Chondrocyte (in vitro differentiated cells): ENCODE measurements at regions not wholly inside any gene's neighbourhood (a gene's known extent, or its start where the extent isn't known, plus 50 kb on each side); places are given as distances from the start of the nearest gene placed in this dataset.

Experiments
- DNase-seq: peaks from one replicate; pipeline ENCODE4 v3.0.0; 2021; ENCODE audit warnings: mixed read lengths, low spot score
- H3K27ac Mint-ChIP-seq: one replicate; pipeline ENCODE4 v1.8.0; 2021; ENCODE audit warnings: mild to moderate bottlenecking, moderate library complexity, mixed read lengths; ENCODE audit not compliant: unreplicated experiment
- H3K27me3 Mint-ChIP-seq: 2 replicates; pipeline ENCODE4 v1.8.0; 2021; ENCODE audit warnings: low read depth, mixed read lengths
- H3K36me3 Mint-ChIP-seq: 2 replicates; pipeline ENCODE4 v1.8.0; 2021; ENCODE audit warnings: low read depth, mixed read lengths
- H3K4me1 Mint-ChIP-seq: 2 replicates; pipeline ENCODE4 v1.8.0; 2021; ENCODE audit warnings: low read depth, mild to moderate bottlenecking, mixed read lengths
- H3K4me3 Mint-ChIP-seq: one replicate; pipeline ENCODE4 v1.8.0; 2021; ENCODE audit warnings: mild to moderate bottlenecking, moderate library complexity, mixed read lengths; ENCODE audit not compliant: unreplicated experiment
- H3K9me3 Mint-ChIP-seq: 2 replicates; pipeline ENCODE4 v1.8.0; 2021; ENCODE audit warnings: low read depth, mixed read lengths
- CTCF ChIP-seq: fragments of 200-600 bp; sonication (generic); IDR thresholded peaks from 2 replicates; pipeline ENCODE4 v1.5.0; 2021; ENCODE audit warnings: antibody characterized with exemption, mild to moderate bottlenecking, moderate library complexity

DNA sequence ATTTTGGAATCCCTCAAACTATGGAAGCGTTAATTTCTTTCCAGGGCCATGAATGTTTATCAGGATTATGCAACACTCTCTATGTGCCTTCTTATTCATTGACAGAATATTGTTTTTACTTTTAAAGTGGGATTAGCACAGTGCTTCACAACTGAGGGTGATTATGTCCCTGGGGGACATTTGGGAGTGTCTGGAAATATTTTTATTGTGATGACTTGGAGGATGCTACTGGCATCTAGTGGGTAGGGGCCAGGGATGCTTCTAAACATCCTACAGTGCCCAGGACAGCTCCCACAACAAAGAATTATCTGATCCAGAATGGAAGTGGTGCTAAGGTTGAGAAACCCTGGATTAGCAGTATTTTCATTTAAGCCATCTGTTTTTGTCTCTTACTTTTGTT is 338.5 kb upstream of the SOX5 start:
- no peak for DNase-seq
- no peaks in the 10 kb centered on the region for H3K36me3 Mint-ChIP-seq
- TF ChIP-seq CTCF: no peak
- H3K9me3 Mint-ChIP-seq: no peaks in the 10 kb centered on the region
- peaks cover 4% of the 10 kb centered on the region for H3K4me1 Mint-ChIP-seq
- no peak overlapping the region for H3K27ac Mint-ChIP-seq
- no peaks in the 10 kb centered on the region for H3K27me3 Mint-ChIP-seq
- H3K4me3 Mint-ChIP-seq: no peak overlapping the region

GRCh38 chr12:24285448-24285847 is 336.0 kb upstream of the SOX5 start:
- no peak for DNase-seq
- peaks cover 4% of the 10 kb centered on the region for H3K4me1 Mint-ChIP-seq
- no peak overlapping the region for H3K27ac Mint-ChIP-seq
- H3K4me3 Mint-ChIP-seq: no peak overlapping the region
- H3K36me3 Mint-ChIP-seq: no peaks in the 10 kb centered on the region
- no peak for TF ChIP-seq CTCF
- no peaks in the 10 kb centered on the region for H3K27me3 Mint-ChIP-seq
- no peaks in the 10 kb centered on the region for H3K9me3 Mint-ChIP-seq

DNA sequence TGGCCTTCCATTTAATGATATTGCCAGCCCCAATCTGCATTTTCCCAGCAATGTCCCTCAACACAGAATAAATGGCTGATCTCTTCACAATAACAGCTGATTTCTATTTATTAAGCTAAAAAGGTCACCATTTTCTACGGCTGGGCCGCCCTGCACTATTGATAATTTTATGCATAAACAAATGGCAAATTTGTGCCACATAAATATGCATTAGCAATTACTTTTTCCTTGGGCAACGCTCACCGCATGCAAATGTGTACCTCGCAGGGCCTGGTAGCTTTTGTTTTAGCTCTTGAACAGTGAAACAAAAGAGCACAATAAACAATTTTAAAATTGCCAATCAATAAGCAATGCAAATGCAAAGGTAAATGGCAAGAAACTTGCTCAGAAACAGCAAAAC is 331.9 kb upstream of the SOX5 start:
- no peaks in the 10 kb centered on the region for H3K36me3 Mint-ChIP-seq
- no peak for TF ChIP-seq CTCF
- H3K27ac Mint-ChIP-seq: no peak overlapping the region
- H3K4me3 Mint-ChIP-seq: no peak overlapping the region
- no peaks in the 10 kb centered on the region for H3K27me3 Mint-ChIP-seq
- no peaks in the 10 kb centered on the region for H3K9me3 Mint-ChIP-seq
- no peak for DNase-seq
- peaks cover 4% of the 10 kb centered on the region for H3K4me1 Mint-ChIP-seq

DNA sequence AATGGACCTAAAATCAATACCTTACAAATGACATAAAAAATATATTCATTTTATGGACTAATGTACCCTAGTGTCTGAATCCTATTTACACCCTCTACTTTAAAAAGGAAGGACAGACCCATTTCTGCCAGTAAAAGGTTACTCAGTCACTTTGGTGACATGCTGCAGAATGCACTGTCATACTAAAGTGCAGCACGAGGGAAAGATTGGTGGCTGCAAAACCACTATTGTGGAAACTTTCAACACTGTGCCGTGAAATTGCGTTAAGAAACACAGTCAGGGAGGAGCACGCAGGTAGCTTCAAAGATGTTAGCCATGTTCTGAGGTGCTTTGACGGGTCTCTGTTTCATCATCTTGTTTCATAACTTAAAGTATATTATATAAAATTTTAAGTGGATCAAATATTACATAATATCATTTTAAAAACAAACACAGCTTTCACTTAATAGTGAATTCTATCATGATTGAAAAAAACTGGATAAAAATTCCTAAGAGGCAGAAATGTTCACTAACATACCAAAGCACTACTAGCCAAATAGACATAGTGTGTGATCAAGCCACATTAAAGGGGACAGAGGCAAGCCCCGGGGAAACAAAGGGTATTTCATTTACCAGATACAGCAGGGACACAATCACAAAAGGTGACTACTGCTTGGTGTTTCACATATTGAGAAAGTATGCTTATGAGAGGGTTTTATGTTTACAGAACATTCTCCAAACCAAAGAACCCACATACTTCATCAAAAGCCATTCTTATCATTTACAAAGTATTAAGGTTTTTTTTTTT is 330.8 kb upstream of the SOX5 start:
- Mint-ChIP-seq H3K4me1 (peaks cover 2% of the 10 kb centered on the region), H3K27ac (no peak overlapping the region), H3K27me3 (no peaks in the 10 kb centered on the region), H3K36me3 (no peaks in the 10 kb centered on the region), H3K4me3 (no peak overlapping the region), H3K9me3 (no peaks in the 10 kb centered on the region)
- TF ChIP-seq CTCF: no peak
- no peak for DNase-seq

GRCh38 chr12:24278832-24279231 is 329.4 kb upstream of the SOX5 start:
- no peak for DNase-seq
- TF ChIP-seq CTCF: peak; percentile 73
- Mint-ChIP-seq H3K4me1 (no peaks in the 10 kb centered on the region), H3K9me3 (no peaks in the 10 kb centered on the region), H3K4me3 (no peak overlapping the region), H3K36me3 (no peaks in the 10 kb centered on the region), H3K27me3 (no peaks in the 10 kb centered on the region), H3K27ac (no peak overlapping the region)
